DMS53 treated with DMSO at 0.1 percent for 48 hours (cell line): ENCODE measurements at regions not wholly inside any gene's neighbourhood (a gene's known extent, or its start where the extent isn't known, plus 50 kb on each side); places are given as distances from the start of the nearest gene placed in this dataset.

ENCODE experiments used
- DNase-seq: peaks from one replicate; lab custom pipeline; 2025; ENCODE audit not compliant: unreplicated experiment; lab: John Stamatoyannopoulos, UW

- no peak for DNase-seq
Measured at GRCh38 chr2:133766164-133766832, 198.0 kb upstream of the NCKAP5 start.

- DNase-seq = no peak
Measured at GRCh38 chr2:133768256-133768655, 200.0 kb upstream of the NCKAP5 start.

GRCh38 chr2:133768658-133769435 lies 200.6 kb upstream of the NCKAP5 start:
- DNase-seq = no peak

GRCh38 chr2:133773854-133774653 lies 205.8 kb upstream of the NCKAP5 start:
- DNase-seq = no peak

GRCh38 chr2:133774654-133775015 lies 206.4 kb upstream of the NCKAP5 start:
- no peak for DNase-seq

- no peak for DNase-seq
Measured at GRCh38 chr2:133776936-133777573, 208.8 kb upstream of the NCKAP5 start.

- DNase-seq = no peak
Measured at GRCh38 chr2:133777574-133777960, 209.3 kb upstream of the NCKAP5 start.

GRCh38 chr2:133780099-133780996 lies 212.1 kb upstream of the NCKAP5 start:
- peak; percentile 45 for DNase-seq

- no peak for DNase-seq
Measured at GRCh38 chr2:133780997-133781513, 212.8 kb upstream of the NCKAP5 start.

- DNase-seq = no peak
Measured at GRCh38 chr2:133787207-133787606, 218.9 kb upstream of the NCKAP5 start.

- no peak for DNase-seq
Measured at GRCh38 chr2:133787651-133788050, 219.4 kb upstream of the NCKAP5 start.

GRCh38 chr2:133788386-133788785 lies 220.1 kb upstream of the NCKAP5 start:
- no peak for DNase-seq

GRCh38 chr2:133789743-133790142 lies 221.5 kb upstream of the NCKAP5 start:
- no peak for DNase-seq

GRCh38 chr2:133790711-133791110 lies 222.4 kb upstream of the NCKAP5 start:
- DNase-seq = no peak

GRCh38 chr2:133791191-133791590 lies 222.9 kb upstream of the NCKAP5 start:
- no peak for DNase-seq

- no peak for DNase-seq
Measured at GRCh38 chr2:133792223-133792622, 224.0 kb upstream of the NCKAP5 start.

- DNase-seq = no peak
Measured at GRCh38 chr2:133794114-133794513, 225.9 kb upstream of the NCKAP5 start.

GRCh38 chr2:133801946-133802345 lies 233.7 kb upstream of the NCKAP5 start:
- DNase-seq = no peak

GRCh38 chr2:133802409-133803039 lies 234.3 kb upstream of the NCKAP5 start:
- DNase-seq = no peak

- DNase-seq = no peak
Measured at GRCh38 chr2:133806564-133806963, 238.3 kb upstream of the NCKAP5 start.
